ENCODE measurements at regions not wholly inside any gene's neighbourhood (a gene's known extent, or its start where the extent isn't known, plus 50 kb on each side); places are given as distances from the start of the nearest gene placed in this dataset.
"Not testable (repeated sequence)": the region's sequence is repeated elsewhere in the genome, so short reads cannot be mapped to it uniquely, and the experiment has no call there.

DNA sequence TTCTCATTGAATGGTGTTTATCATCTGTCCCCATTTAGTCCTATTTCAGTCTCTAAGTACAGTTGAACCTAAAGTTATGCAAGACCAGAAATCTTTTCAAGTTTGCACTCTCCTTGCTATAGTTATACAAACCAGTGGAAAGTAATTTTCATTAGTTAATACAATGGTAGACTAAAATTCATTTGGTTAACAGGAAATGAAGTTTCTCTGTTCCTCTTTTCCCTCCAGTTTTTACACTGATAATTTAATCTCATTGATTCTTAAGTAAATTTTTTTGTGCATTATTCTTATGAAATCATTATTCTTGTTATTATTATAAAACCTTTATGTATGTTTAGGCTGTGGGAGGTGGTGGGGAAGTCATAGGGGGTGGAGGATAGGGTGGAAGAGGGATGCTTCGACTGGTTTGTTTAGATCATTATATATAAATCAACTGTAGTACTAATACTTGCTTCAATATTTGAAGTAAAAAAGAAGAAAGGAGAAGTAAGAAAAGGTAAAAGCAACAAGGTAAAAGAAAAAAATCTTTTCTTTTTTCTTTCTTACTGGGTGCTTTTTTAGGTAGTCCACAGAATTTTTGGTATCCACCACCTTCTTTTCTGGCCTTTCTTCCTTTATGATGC, 104.1 kb downstream of the GPR85 start:
- Histone ChIP-seq H3K4me3 (ENCODE audit: low read depth, low read length) (no peak overlapping the region), H3K27ac (ENCODE audit: extremely low read depth, low read depth, low read length) (no peak overlapping the region), H3K36me3 (ENCODE audit: control insufficient read depth in 2 of 2, insufficient read depth in 1 of 2, low read length in 2 of 2) (no peaks in the 10 kb centered on the region), H3K4me1 (ENCODE audit: control insufficient read depth, insufficient read depth, low read length) (no peaks in the 10 kb centered on the region; the same call in 1 of the 2 replicates), H3K9me3 (ENCODE audit: control insufficient read depth, insufficient read depth, low read depth, low read length) (no peaks in the 10 kb centered on the region)
- ChIA-PET POLR2A (no interaction called here), CTCF (no interaction called here)
- TF ChIP-seq ZNF239 (tag by site-specific recombination; IDR thresholded peaks at IDR 0.05) (no peak), ZNF544 (tag by site-specific recombination; IDR thresholded peaks at IDR 0.05) (no peak), SP7 (tag by site-specific recombination; IDR thresholded peaks at IDR 0.05) (no peak), ZBTB21 (tag by site-specific recombination; IDR thresholded peaks at IDR 0.05) (no peak), ZNF561 (tag by site-specific recombination; IDR thresholded peaks at IDR 0.05; ENCODE audit: borderline replicate concordance) (no peak), ZNF571 (tag by site-specific recombination; IDR thresholded peaks at IDR 0.05) (no peak)

GRCh38 chr7:112981966-112982365, 104.7 kb downstream of the GPR85 start:
- H3K36me3 ChIP-seq (ENCODE audit: control insufficient read depth in 2 of 2, insufficient read depth in 1 of 2, low read length in 2 of 2), result no peaks in the 10 kb centered on the region
- no peak overlapping the region for H3K27ac ChIP-seq (ENCODE audit: extremely low read depth, low read depth, low read length)
- H3K4me1 ChIP-seq (ENCODE audit: control insufficient read depth, insufficient read depth, low read length), result no peaks in the 10 kb centered on the region; the same call in 1 of the 2 replicates
- no peaks in the 10 kb centered on the region for H3K9me3 ChIP-seq (ENCODE audit: control insufficient read depth, insufficient read depth, low read depth, low read length)
- CTCF ChIA-PET, result no interaction called here
- POLR2A ChIA-PET, result no interaction called here
- H3K4me3 ChIP-seq (ENCODE audit: low read depth, low read length), result no peak overlapping the region
- no peak for TF ChIP-seq ZNF792 (tag by site-specific recombination; IDR thresholded peaks at IDR 0.05)
- TF ChIP-seq, protein P1, sequence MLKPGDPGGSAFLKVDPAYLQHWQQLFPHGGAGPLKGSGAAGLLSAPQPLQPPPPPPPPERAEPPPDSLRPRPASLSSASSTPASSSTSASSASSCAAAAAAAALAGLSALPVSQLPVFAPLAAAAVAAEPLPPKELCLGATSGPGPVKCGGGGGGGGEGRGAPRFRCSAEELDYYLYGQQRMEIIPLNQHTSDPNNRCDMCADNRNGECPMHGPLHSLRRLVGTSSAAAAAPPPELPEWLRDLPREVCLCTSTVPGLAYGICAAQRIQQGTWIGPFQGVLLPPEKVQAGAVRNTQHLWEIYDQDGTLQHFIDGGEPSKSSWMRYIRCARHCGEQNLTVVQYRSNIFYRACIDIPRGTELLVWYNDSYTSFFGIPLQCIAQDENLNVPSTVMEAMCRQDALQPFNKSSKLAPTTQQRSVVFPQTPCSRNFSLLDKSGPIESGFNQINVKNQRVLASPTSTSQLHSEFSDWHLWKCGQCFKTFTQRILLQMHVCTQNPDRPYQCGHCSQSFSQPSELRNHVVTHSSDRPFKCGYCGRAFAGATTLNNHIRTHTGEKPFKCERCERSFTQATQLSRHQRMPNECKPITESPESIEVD (tag by site-specific recombination; IDR thresholded peaks at IDR 0.05), result peak; percentile 42; the same call in 1 of the 2 replicates

GRCh38 chr7:112979055-112979454, 107.6 kb downstream of the GPR85 start:
- H3K9me3 ChIP-seq (ENCODE audit: control insufficient read depth, insufficient read depth, low read depth, low read length); H3K4me1 ChIP-seq (ENCODE audit: control insufficient read depth, insufficient read depth, low read length); POLR2A ChIA-PET; CTCF ChIA-PET; H3K27ac ChIP-seq (ENCODE audit: extremely low read depth, low read depth, low read length); H3K36me3 ChIP-seq (ENCODE audit: control insufficient read depth in 2 of 2, insufficient read depth in 1 of 2, low read length in 2 of 2); H3K4me3 ChIP-seq (ENCODE audit: low read depth, low read length): not testable (repeated sequence)

- H3K27ac ChIP-seq (ENCODE audit: extremely low read depth, low read depth, low read length); H3K36me3 ChIP-seq (ENCODE audit: control insufficient read depth in 2 of 2, insufficient read depth in 1 of 2, low read length in 2 of 2); H3K4me1 ChIP-seq (ENCODE audit: control insufficient read depth, insufficient read depth, low read length); CTCF ChIA-PET; H3K4me3 ChIP-seq (ENCODE audit: low read depth, low read length); POLR2A ChIA-PET; H3K9me3 ChIP-seq (ENCODE audit: control insufficient read depth, insufficient read depth, low read depth, low read length): not testable (repeated sequence)
Observed at GRCh38 chr7:112977244-112977955, 109.2 kb downstream of the GPR85 start.

- Histone ChIP-seq H3K9me3 (ENCODE audit: control insufficient read depth, insufficient read depth, low read depth, low read length) (no peaks in the 10 kb centered on the region), H3K4me3 (ENCODE audit: low read depth, low read length) (no peak overlapping the region), H3K36me3 (ENCODE audit: control insufficient read depth in 2 of 2, insufficient read depth in 1 of 2, low read length in 2 of 2) (no peaks in the 10 kb centered on the region), H3K27ac (ENCODE audit: extremely low read depth, low read depth, low read length) (no peak overlapping the region), H3K4me1 (ENCODE audit: control insufficient read depth, insufficient read depth, low read length) (no peaks in the 10 kb centered on the region)
- ChIA-PET POLR2A (no interaction called here), CTCF (interaction anchor here (0.6 kb wide), 1 partner anchor 725 kb away, joined by 5 read pairs; no protein-coding TSS in a partner anchor)
- TF ChIP-seq ZNF214 (tag by site-specific recombination; IDR thresholded peaks at IDR 0.05; ENCODE audit: borderline replicate concordance) (no peak), ZNF302 (tag by site-specific recombination; IDR thresholded peaks at IDR 0.05; ENCODE audit: low read depth) (no peak), ZNF121 (tag by site-specific recombination; IDR thresholded peaks at IDR 0.05) (no peak), ZNF366 (tag by site-specific recombination; conservative IDR thresholded peaks at IDR 0.05) (no peak), ZNF792 (tag by site-specific recombination; IDR thresholded peaks at IDR 0.05) (no peak), KLF1 (tag by site-specific recombination; IDR thresholded peaks at IDR 0.05) (no peak), ZNF184 (tag by site-specific recombination; IDR thresholded peaks at IDR 0.05) (no peak), OSR2 (tag by site-specific recombination; IDR thresholded peaks at IDR 0.05) (no peak), GLI4 (tag by site-specific recombination; IDR thresholded peaks at IDR 0.05) (no peak), ZBTB7A (tag by site-specific recombination; IDR thresholded peaks at IDR 0.05; ENCODE audit: low read depth) (no peak), ZBTB49 (tag by site-specific recombination; IDR thresholded peaks at IDR 0.05; ENCODE audit: low read depth) (no peak)
- TF ChIP-seq, protein P2, sequence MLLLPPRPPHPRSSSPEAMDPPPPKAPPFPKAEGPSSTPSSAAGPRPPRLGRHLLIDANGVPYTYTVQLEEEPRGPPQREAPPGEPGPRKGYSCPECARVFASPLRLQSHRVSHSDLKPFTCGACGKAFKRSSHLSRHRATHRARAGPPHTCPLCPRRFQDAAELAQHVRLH (tag by site-specific recombination; IDR thresholded peaks at IDR 0.05), result no peak
Observed at GRCh38 chr7:112970771-112971170, 115.9 kb downstream of the GPR85 start.
